ENCODE measurements at regions not wholly inside any gene's neighbourhood (a gene's known extent, or its start where the extent isn't known, plus 50 kb on each side); places are given as distances from the start of the nearest gene placed in this dataset.

- no peak overlapping the region for H3K4me3 ChIP-seq (ENCODE audit: low read depth, low read length)
- TF ChIP-seq CTCF (IDR thresholded peaks at IDR 0.05; ENCODE audit: low read depth, low read length), result no peak
Measured at GRCh38 chr15:69748576-69749185, 296.1 kb downstream of the RPLP1 start.

- H3K4me3 ChIP-seq (ENCODE audit: low read depth, low read length), result no peak overlapping the region
- no peak for TF ChIP-seq CTCF (IDR thresholded peaks at IDR 0.05; ENCODE audit: low read depth, low read length)
Measured at GRCh38 chr15:69749274-69749673, 296.7 kb downstream of the RPLP1 start.

GRCh38 chr15:69749797-69750196 lies 297.2 kb downstream of the RPLP1 start:
- no peak overlapping the region for H3K4me3 ChIP-seq (ENCODE audit: low read depth, low read length)
- TF ChIP-seq CTCF (IDR thresholded peaks at IDR 0.05; ENCODE audit: low read depth, low read length), result no peak

- H3K4me3 ChIP-seq (ENCODE audit: low read depth, low read length), result no peak overlapping the region
- no peak for TF ChIP-seq CTCF (IDR thresholded peaks at IDR 0.05; ENCODE audit: low read depth, low read length)
Measured at GRCh38 chr15:69750253-69750652, 297.6 kb downstream of the RPLP1 start.

GRCh38 chr15:69751147-69751546 lies 298.5 kb downstream of the RPLP1 start:
- no peak for TF ChIP-seq CTCF (IDR thresholded peaks at IDR 0.05; ENCODE audit: low read depth, low read length)

GRCh38 chr15:69751566-69751965 lies 298.9 kb downstream of the RPLP1 start:
- TF ChIP-seq CTCF (IDR thresholded peaks at IDR 0.05; ENCODE audit: low read depth, low read length), result no peak
- H3K4me3 ChIP-seq (ENCODE audit: low read depth, low read length), result no peak overlapping the region

More at GRCh38 chr15:69751147-69751546, 298.5 kb downstream of the RPLP1 start:
- H3K4me3 ChIP-seq (ENCODE audit: low read depth, low read length), result no peak overlapping the region

GRCh38 chr15:69753867-69754266 lies 301.2 kb downstream of the RPLP1 start:
- no peak overlapping the region for H3K4me3 ChIP-seq (ENCODE audit: low read depth, low read length)
- TF ChIP-seq CTCF (IDR thresholded peaks at IDR 0.05; ENCODE audit: low read depth, low read length), result no peak
